ENCODE measurements at regions not wholly inside any gene's neighbourhood (a gene's known extent, or its start where the extent isn't known, plus 50 kb on each side); places are given as distances from the start of the nearest gene placed in this dataset.
"Not testable (repeated sequence)": the region's sequence is repeated elsewhere in the genome, so short reads cannot be mapped to it uniquely, and the experiment has no call there.

GRCh38 chr3:80618295-80619256, 850.8 kb upstream of the ROBO1 start:
- no peak for DNase-seq (ENCODE audit: low read depth in 2 of 2)

GRCh38 chr3:80612366-80612765, 844.6 kb upstream of the ROBO1 start:
- no peak for DNase-seq (ENCODE audit: low read depth in 2 of 2)

- not testable (repeated sequence) for DNase-seq (ENCODE audit: low read depth in 2 of 2)
Measured at GRCh38 chr3:80608072-80608471, 840.3 kb upstream of the ROBO1 start.

GRCh38 chr3:80606073-80606472, 838.3 kb upstream of the ROBO1 start:
- DNase-seq (ENCODE audit: low read depth in 2 of 2) = no peak

GRCh38 chr3:80601479-80601878, 833.7 kb upstream of the ROBO1 start:
- DNase-seq (ENCODE audit: low read depth in 2 of 2) = no peak

GRCh38 chr3:80592792-80593191, 825.0 kb upstream of the ROBO1 start:
- DNase-seq (ENCODE audit: low read depth in 2 of 2) = no peak

GRCh38 chr3:80586338-80586737, 818.5 kb upstream of the ROBO1 start:
- no peak for DNase-seq (ENCODE audit: low read depth in 2 of 2)

GRCh38 chr3:80580146-80580545, 812.3 kb upstream of the ROBO1 start:
- no peak for DNase-seq (ENCODE audit: low read depth in 2 of 2)

GRCh38 chr3:80564391-80564790, 796.6 kb upstream of the ROBO1 start:
- no peak for DNase-seq (ENCODE audit: low read depth in 2 of 2)

- no peak for DNase-seq (ENCODE audit: low read depth in 2 of 2)
Measured at GRCh38 chr3:80559701-80560100, 791.9 kb upstream of the ROBO1 start.

- no peak for DNase-seq (ENCODE audit: low read depth in 2 of 2)
Measured at GRCh38 chr3:80556763-80557162, 789.0 kb upstream of the ROBO1 start.

- DNase-seq (ENCODE audit: low read depth in 2 of 2) = no peak
Measured at GRCh38 chr3:80554304-80554703, 786.5 kb upstream of the ROBO1 start.

- DNase-seq (ENCODE audit: low read depth in 2 of 2) = no peak
Measured at GRCh38 chr3:80553211-80553610, 785.4 kb upstream of the ROBO1 start.

GRCh38 chr3:80550174-80550573, 782.4 kb upstream of the ROBO1 start:
- DNase-seq (ENCODE audit: low read depth in 2 of 2) = no peak

GRCh38 chr3:80549173-80549572, 781.4 kb upstream of the ROBO1 start:
- no peak for DNase-seq (ENCODE audit: low read depth in 2 of 2)

- no peak for DNase-seq (ENCODE audit: low read depth in 2 of 2)
Measured at GRCh38 chr3:80543154-80543553, 775.4 kb upstream of the ROBO1 start.

GRCh38 chr3:80542456-80542855, 774.7 kb upstream of the ROBO1 start:
- no peak for DNase-seq (ENCODE audit: low read depth in 2 of 2)

- no peak for DNase-seq (ENCODE audit: low read depth in 2 of 2)
Measured at GRCh38 chr3:80537680-80538079, 769.9 kb upstream of the ROBO1 start.

GRCh38 chr3:80535286-80535685, 767.5 kb upstream of the ROBO1 start:
- DNase-seq (ENCODE audit: low read depth in 2 of 2) = no peak

- DNase-seq (ENCODE audit: low read depth in 2 of 2) = no peak
Measured at GRCh38 chr3:80533553-80533952, 765.8 kb upstream of the ROBO1 start.

GRCh38 chr3:80526153-80526552, 758.4 kb upstream of the ROBO1 start:
- DNase-seq (ENCODE audit: low read depth in 2 of 2) = no peak

GRCh38 chr3:80521081-80521480, 753.3 kb upstream of the ROBO1 start:
- no peak for DNase-seq (ENCODE audit: low read depth in 2 of 2)

- DNase-seq (ENCODE audit: low read depth in 2 of 2) = no peak
Measured at GRCh38 chr3:80519436-80519835, 751.6 kb upstream of the ROBO1 start.

- no peak for DNase-seq (ENCODE audit: low read depth in 2 of 2)
Measured at GRCh38 chr3:80496452-80496851, 728.7 kb upstream of the ROBO1 start.
